HG02642 (cell line): ENCODE measurements at regions not wholly inside any gene's neighbourhood (a gene's known extent, or its start where the extent isn't known, plus 50 kb on each side); places are given as distances from the start of the nearest gene placed in this dataset.

Source experiments
- ATAC-seq: cut with Tn5 transposase; IDR thresholded peaks from one replicate; pipeline ENCODE4 v1.9.1; 2021; ENCODE audit warnings: mild to moderate bottlenecking; ENCODE audit not compliant: unreplicated experiment, poor library complexity

GRCh38 chr2:185891403-185891802 lies 152.8 kb downstream of the FSIP2 start:
- ATAC-seq: no peak

DNA sequence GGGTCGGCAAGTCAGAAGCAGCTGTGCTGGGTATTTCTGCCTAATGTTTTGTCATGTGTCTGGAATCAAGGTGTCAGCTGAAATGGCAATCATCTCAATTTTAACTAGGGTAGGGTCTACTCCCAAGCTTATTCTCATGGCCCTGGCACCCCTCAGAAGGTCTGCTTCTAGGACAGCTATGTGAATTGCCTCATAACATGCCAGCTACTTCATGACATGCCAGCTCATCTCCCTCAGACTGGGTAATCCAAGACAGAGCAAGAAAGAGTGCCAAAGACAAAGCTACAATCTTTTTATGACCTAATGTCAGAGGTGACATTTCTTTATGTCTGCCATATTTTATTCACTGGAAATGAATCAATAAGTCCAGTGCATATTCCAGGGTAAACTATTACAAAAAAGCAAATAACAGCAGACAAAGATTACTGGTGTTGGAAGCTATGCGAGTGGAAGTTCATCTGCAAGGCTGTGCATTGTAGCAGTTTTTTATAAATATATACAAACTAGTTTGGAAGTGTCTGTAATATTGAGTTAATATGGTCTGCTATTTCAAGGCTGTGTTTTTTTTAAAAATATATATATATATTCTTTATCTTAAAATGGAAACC lies 153.3 kb downstream of the FSIP2 start:
- no peak for ATAC-seq

GRCh38 chr2:185892484-185892883 lies 153.9 kb downstream of the FSIP2 start:
- ATAC-seq: no peak

DNA sequence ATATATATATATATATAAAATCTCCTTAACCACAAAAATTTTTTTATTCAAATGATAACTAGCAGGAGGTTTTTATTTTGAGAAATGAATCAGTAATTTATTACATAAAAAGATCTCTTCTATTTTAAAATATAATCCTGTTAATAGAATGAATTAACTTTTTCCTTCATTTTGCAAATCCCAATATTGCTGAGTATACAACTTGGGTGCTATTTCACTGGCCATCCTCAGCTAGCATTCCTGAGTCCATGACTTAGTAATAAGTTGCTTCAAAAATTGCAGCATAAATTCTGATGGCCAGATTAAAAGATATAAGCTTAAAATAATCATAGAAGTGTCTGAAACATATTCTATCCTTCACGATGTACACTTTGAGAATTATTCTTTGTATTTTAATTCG lies 155.6 kb downstream of the FSIP2 start:
- no peak for ATAC-seq

- no peak for ATAC-seq
Measured at GRCh38 chr2:185895828-185896693, 157.5 kb downstream of the FSIP2 start.

GRCh38 chr2:185899366-185899765 lies 160.8 kb downstream of the FSIP2 start:
- ATAC-seq: no peak

- ATAC-seq: no peak
Measured at GRCh38 chr2:185919155-185919554, 180.6 kb downstream of the FSIP2 start.

GRCh38 chr2:185921048-185921756 lies 182.6 kb downstream of the FSIP2 start:
- ATAC-seq: no peak

- no peak for ATAC-seq
Measured at GRCh38 chr2:185934232-185934631, 195.6 kb downstream of the FSIP2 start.

DNA sequence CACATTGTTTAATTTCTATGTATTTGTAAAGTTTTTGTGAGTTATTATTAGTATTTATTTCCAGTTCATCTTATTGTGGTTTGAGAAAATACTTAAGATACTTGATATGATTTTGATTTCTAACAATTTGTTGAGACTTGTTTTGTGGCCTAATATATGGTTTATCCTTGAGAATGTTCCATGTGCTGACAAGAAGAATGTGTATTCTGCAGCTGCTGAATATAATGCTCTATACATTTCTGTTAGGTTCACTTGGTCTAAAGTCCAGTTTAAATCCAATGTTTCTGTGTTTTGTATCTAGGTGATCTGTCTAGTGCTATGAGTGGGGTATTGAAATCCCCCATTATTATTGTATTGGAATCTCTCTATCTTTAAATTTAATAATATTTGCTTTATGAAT lies 201.3 kb downstream of the FSIP2 start:
- ATAC-seq: no peak

- ATAC-seq: no peak
Measured at GRCh38 chr2:185942855-185943254, 204.3 kb downstream of the FSIP2 start.

- ATAC-seq: no peak
Measured at GRCh38 chr2:185947722-185948121, 209.1 kb downstream of the FSIP2 start.

GRCh38 chr2:185952100-185952499 lies 213.5 kb downstream of the FSIP2 start:
- ATAC-seq: no peak

DNA sequence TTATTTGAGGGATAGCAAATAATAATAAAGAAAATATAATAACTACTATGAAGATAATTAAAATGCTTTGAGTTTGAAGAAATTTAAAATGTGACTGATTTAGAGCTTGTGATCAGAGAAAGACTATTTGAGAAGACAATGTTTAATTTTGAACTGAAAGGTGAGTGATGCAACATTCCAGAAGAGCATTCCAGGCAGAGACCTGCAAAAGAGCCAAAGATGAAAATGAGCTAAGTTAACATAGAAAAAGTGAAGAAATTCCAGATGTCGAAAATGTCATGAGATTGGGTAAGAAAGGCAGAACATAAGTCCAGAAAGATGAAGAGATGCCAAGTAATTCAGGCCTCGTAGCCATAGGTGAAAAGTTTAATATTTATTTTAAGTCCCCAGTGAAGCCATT lies 215.8 kb downstream of the FSIP2 start:
- ATAC-seq: no peak

GRCh38 chr2:185955050-185955449 lies 216.4 kb downstream of the FSIP2 start:
- no peak for ATAC-seq

DNA sequence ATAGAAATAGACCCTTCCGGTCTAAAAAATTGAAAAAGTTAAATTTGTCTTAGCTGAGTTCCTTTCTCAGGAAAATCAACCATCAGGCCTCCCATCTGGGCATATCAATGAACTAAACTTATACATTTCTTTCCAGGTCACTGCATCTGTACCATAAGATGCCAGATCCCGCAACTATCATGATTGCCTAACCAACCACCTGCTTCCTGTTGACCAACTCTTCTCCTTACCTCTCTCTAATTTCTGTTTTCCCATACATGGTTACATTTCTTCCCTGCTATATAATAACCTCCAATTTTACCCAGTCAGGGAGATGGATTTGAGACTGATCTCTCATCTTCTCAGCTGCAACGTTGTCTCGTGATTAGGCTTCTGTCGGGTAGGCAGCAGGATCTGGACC lies 228.7 kb downstream of the FSIP2 start:
- ATAC-seq: no peak

DNA sequence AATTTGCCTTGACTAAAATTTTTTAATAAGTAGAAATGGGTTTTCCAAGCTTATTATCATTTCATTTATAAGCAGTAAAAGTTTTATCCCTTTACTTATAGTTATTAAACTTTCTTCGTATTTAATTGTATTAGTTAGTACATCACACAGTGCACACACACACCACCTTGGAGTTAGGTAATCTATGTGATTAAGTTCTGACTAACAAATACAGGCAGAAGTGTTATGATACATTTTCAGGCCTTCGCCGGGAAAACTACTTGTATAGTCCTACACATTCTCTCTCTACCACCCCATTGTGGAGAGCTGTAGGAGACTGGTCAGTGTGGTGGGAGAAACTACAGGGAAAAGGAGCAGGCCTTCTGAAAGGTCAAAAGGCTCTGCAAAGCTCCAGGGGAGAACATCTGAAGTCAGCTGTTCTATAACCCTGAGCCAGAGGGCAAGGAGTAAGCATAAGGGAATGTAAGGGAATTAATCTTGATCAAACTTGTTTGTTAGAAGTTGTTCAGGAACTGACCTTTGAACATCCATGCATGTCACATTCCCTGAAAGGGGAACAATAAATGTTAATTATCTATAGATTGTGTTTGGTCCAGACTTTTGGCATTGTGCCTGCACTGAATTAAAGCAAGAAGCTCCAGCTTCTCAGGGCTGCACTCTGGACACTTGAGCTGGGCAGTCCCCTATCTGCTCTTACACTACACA lies 231.7 kb downstream of the FSIP2 start:
- no peak for ATAC-seq

GRCh38 chr2:185978634-185979407 lies 240.2 kb downstream of the FSIP2 start:
- no peak for ATAC-seq

GRCh38 chr2:185979546-185980071 lies 241.0 kb downstream of the FSIP2 start:
- ATAC-seq: no peak

DNA sequence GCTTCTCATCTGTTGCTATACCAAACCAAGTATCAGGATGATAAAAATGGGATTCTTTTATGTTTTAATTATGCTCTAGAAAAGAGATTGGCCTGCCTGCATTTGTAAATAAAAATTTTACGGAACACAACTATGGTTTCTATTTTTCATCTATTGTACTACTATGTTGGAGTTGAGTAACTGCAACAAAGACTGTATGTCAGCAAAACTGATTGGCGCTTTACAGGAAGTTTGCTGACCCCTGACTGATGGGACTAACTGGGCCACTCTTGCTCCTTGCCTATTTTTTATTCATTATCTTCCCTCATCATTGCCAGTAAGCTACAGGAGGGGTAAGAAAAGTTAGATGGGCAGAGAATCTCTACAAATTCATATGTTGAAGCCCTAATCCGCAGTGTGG lies 242.3 kb downstream of the FSIP2 start:
- no peak for ATAC-seq
